WTC11 (cell line): ENCODE measurements at regions not wholly inside any gene's neighbourhood (a gene's known extent, or its start where the extent isn't known, plus 50 kb on each side); places are given as distances from the start of the nearest gene placed in this dataset.

Experiments
- ATAC-seq: fragments of 200-7000 bp; cut with Tn5 transposase; 2 replicates; pipeline ENCODE4 v1.10.0; 2021; ENCODE audit warnings: mild to moderate bottlenecking, moderate library complexity
- CTCF ChIA-PET: fragments of 300-600 bp; sonication (Branson Sonifier 250); formaldehyde crosslinking; loops from one replicate; lab custom pipeline; 2021; ENCODE audit warnings: antibody characterized with exemption; lab: Charles Lee
- POLR2A ChIA-PET: fragments of 350-600 bp; sonication (Branson Sonifier 250); formaldehyde crosslinking; loops from one replicate; lab custom pipeline; 2021; ENCODE audit warnings: antibody characterized with exemption; lab: Charles Lee
- DNase-seq: peaks from one replicate; pipeline ENCODE4 v3.0.0; 2021; ENCODE audit warnings: low spot score
- H3K27ac Mint-ChIP-seq: 2 replicates; pipeline ENCODE4 v1.8.0; 2021; ENCODE audit warnings: mixed read lengths
- H3K27me3 Mint-ChIP-seq: 2 replicates; pipeline ENCODE4 v1.8.0; 2021; ENCODE audit warnings: low read depth, mild to moderate bottlenecking, moderate library complexity, mixed read lengths
- H3K36me3 Mint-ChIP-seq: 2 replicates; pipeline ENCODE4 v1.8.0; 2021; ENCODE audit warnings: mixed read lengths
- H3K4me1 Mint-ChIP-seq: 2 replicates; pipeline ENCODE4 v1.8.0; 2022; ENCODE audit warnings: mixed read lengths
- H3K4me3 Mint-ChIP-seq: 2 replicates; pipeline ENCODE4 v1.8.0; 2021; ENCODE audit warnings: mild to moderate bottlenecking, moderate library complexity, mixed read lengths
- H3K9me3 Mint-ChIP-seq: 2 replicates; pipeline ENCODE4 v1.8.0; 2021; ENCODE audit warnings: mixed read lengths
- ATF1 ChIP-seq: sonication (generic); formaldehyde crosslinking; IDR thresholded peaks from 2 replicates; pipeline ENCODE4 v1.8.1; 2023; ENCODE audit warnings: mild to moderate bottlenecking, moderate library complexity, missing genetic modification reagents
- EMX1 ChIP-seq: fragments of 250-450 bp; sonication (Bioruptor Pico); IDR thresholded peaks from 2 replicates; pipeline ENCODE4 v1.8.0; 2021; ENCODE audit warnings: mild to moderate bottlenecking
- ESRRA ChIP-seq: sonication (generic); formaldehyde crosslinking; IDR thresholded peaks from 2 replicates; pipeline ENCODE4 v1.8.1; 2022; ENCODE audit warnings: mild to moderate bottlenecking, missing genetic modification reagents, borderline replicate concordance
- ETV6 ChIP-seq: sonication (generic); formaldehyde crosslinking; IDR thresholded peaks from 2 replicates; pipeline ENCODE4 v1.8.1; 2022; ENCODE audit warnings: mild to moderate bottlenecking, missing genetic modification reagents
- IRF2 ChIP-seq: sonication (generic); formaldehyde crosslinking; IDR thresholded peaks from 2 replicates; pipeline ENCODE4 v1.8.0; 2022; ENCODE audit warnings: low read depth, missing genetic modification reagents, borderline replicate concordance
- KAT7 ChIP-seq: sonication (generic); formaldehyde crosslinking; IDR thresholded peaks from 2 replicates; pipeline ENCODE4 v1.8.1; 2023; ENCODE audit warnings: missing genetic modification reagents, mild to moderate bottlenecking, borderline replicate concordance
- NFATC4 ChIP-seq: fragments of 250-450 bp; sonication (Bioruptor Pico); IDR thresholded peaks from 2 replicates; pipeline ENCODE4 v1.9.0; 2021; ENCODE audit warnings: mild to moderate bottlenecking
- OVOL2 ChIP-seq: fragments of 250-450 bp; sonication (Bioruptor Pico); IDR thresholded peaks from 2 replicates; pipeline ENCODE4 v1.9.0; 2021; ENCODE audit warnings: mild to moderate bottlenecking, borderline replicate concordance
- TP53 ChIP-seq: sonication (generic); formaldehyde crosslinking; IDR thresholded peaks from 2 replicates; pipeline ENCODE4 v1.8.1; 2023; ENCODE audit warnings: mild to moderate bottlenecking, missing genetic modification reagents
- TF ChIP-seq, protein P1 (sequence below): sonication (generic); formaldehyde crosslinking; IDR thresholded peaks from 2 replicates; pipeline ENCODE4 v1.8.1; 2023; ENCODE audit warnings: mild to moderate bottlenecking, missing genetic modification reagents, borderline replicate concordance
- TF ChIP-seq, protein P2 (sequence below): sonication (generic); formaldehyde crosslinking; IDR thresholded peaks from 2 replicates; pipeline ENCODE4 v1.8.0; 2022; ENCODE audit warnings: mild to moderate bottlenecking, missing genetic modification reagents
- TF ChIP-seq, protein P3 (sequence below): sonication (generic); formaldehyde crosslinking; IDR thresholded peaks from 2 replicates; pipeline ENCODE4 v1.8.0; 2023; ENCODE audit warnings: missing genetic modification reagents, mild to moderate bottlenecking, borderline replicate concordance
- TF ChIP-seq, protein P4 (sequence below): fragments of 250-450 bp; sonication (Bioruptor Pico); conservative IDR thresholded peaks from 2 replicates; pipeline ENCODE4 v1.9.0; 2021; ENCODE audit warnings: mild to moderate bottlenecking
- TF ChIP-seq, protein P5 (sequence below): fragments of 250-450 bp; sonication (Bioruptor Pico); IDR thresholded peaks from 2 replicates; pipeline ENCODE4 v1.9.0; 2021; ENCODE audit warnings: moderate library complexity, mild to moderate bottlenecking, inconsistent platforms, borderline replicate concordance

DNA sequence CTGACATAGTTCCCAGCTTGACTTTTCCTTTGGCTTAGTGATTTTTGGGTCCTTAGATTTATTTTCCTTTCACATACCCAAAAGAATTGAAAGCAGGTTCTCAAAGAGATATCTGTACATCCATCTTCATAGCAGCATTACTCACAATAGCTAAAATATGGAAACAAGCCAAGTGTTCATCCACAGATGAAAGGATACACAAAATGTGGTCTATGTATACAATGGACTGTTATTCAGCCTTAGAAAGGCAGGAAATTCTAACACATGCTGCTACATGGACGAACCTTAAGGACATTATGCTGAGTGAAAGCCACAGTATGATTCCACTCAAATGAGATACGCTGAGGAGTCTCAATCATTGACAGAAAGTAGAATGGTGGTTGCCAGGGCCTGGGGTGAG, 171.8 kb downstream of the IGLL1 start (continued):
- TF ChIP-seq, protein P1, sequence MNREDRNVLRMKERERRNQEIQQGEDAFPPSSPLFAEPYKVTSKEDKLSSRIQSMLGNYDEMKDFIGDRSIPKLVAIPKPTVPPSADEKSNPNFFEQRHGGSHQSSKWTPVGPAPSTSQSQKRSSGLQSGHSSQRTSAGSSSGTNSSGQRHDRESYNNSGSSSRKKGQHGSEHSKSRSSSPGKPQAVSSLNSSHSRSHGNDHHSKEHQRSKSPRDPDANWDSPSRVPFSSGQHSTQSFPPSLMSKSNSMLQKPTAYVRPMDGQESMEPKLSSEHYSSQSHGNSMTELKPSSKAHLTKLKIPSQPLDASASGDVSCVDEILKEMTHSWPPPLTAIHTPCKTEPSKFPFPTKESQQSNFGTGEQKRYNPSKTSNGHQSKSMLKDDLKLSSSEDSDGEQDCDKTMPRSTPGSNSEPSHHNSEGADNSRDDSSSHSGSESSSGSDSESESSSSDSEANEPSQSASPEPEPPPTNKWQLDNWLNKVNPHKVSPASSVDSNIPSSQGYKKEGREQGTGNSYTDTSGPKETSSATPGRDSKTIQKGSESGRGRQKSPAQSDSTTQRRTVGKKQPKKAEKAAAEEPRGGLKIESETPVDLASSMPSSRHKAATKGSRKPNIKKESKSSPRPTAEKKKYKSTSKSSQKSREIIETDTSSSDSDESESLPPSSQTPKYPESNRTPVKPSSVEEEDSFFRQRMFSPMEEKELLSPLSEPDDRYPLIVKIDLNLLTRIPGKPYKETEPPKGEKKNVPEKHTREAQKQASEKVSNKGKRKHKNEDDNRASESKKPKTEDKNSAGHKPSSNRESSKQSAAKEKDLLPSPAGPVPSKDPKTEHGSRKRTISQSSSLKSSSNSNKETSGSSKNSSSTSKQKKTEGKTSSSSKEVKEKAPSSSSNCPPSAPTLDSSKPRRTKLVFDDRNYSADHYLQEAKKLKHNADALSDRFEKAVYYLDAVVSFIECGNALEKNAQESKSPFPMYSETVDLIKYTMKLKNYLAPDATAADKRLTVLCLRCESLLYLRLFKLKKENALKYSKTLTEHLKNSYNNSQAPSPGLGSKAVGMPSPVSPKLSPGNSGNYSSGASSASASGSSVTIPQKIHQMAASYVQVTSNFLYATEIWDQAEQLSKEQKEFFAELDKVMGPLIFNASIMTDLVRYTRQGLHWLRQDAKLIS, result no peak
- TF ChIP-seq EMX1 (CRISPR knock-in tag) (no peak), NFATC4 (CRISPR knock-in tag) (no peak), ATF1 (no peak), OVOL2 (CRISPR knock-in tag) (no peak)
- TF ChIP-seq, protein P2, sequence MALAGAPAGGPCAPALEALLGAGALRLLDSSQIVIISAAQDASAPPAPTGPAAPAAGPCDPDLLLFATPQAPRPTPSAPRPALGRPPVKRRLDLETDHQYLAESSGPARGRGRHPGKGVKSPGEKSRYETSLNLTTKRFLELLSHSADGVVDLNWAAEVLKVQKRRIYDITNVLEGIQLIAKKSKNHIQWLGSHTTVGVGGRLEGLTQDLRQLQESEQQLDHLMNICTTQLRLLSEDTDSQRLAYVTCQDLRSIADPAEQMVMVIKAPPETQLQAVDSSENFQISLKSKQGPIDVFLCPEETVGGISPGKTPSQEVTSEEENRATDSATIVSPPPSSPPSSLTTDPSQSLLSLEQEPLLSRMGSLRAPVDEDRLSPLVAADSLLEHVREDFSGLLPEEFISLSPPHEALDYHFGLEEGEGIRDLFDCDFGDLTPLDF (CRISPR knock-in tag), result no peak
- TF ChIP-seq, protein P3, sequence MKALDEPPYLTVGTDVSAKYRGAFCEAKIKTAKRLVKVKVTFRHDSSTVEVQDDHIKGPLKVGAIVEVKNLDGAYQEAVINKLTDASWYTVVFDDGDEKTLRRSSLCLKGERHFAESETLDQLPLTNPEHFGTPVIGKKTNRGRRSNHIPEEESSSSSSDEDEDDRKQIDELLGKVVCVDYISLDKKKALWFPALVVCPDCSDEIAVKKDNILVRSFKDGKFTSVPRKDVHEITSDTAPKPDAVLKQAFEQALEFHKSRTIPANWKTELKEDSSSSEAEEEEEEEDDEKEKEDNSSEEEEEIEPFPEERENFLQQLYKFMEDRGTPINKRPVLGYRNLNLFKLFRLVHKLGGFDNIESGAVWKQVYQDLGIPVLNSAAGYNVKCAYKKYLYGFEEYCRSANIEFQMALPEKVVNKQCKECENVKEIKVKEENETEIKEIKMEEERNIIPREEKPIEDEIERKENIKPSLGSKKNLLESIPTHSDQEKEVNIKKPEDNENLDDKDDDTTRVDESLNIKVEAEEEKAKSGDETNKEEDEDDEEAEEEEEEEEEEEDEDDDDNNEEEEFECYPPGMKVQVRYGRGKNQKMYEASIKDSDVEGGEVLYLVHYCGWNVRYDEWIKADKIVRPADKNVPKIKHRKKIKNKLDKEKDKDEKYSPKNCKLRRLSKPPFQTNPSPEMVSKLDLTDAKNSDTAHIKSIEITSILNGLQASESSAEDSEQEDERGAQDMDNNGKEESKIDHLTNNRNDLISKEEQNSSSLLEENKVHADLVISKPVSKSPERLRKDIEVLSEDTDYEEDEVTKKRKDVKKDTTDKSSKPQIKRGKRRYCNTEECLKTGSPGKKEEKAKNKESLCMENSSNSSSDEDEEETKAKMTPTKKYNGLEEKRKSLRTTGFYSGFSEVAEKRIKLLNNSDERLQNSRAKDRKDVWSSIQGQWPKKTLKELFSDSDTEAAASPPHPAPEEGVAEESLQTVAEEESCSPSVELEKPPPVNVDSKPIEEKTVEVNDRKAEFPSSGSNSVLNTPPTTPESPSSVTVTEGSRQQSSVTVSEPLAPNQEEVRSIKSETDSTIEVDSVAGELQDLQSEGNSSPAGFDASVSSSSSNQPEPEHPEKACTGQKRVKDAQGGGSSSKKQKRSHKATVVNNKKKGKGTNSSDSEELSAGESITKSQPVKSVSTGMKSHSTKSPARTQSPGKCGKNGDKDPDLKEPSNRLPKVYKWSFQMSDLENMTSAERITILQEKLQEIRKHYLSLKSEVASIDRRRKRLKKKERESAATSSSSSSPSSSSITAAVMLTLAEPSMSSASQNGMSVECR (CRISPR knock-in tag), result no peak
- TF ChIP-seq, protein P4, sequence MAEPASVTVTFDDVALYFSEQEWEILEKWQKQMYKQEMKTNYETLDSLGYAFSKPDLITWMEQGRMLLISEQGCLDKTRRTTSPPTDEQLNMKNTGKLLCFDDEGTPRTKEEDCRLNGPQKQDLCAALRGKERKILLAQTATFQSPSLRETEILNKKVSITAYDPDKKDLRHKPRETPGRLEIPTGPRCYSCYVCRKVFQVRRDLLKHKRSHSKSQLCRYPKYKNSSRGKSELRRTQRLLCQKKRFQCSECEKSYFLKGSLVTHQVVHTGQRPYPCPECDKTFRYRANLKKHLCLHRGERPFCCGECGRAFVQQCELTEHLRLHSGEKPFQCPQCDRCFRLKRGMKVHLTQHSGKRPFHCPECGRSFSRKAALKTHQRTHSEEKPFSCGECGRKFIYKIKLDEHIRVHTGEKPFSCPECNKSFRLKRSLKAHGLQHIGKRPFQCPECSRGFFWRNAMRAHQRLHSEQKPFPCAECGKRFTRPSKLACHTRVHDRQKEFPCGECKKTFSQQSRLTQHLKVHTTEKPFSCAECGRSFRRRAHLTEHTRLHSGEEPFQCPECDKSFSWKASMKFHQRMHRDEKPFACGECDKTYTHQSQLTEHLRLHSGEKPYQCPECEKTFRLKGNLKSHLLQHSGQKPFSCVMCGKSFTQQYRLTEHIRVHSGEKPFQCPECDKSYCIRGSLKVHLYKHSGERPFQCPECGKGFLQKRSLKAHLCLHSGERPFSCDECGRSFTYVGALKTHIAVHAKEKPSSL (CRISPR knock-in tag), result no peak
- TF ChIP-seq, all 79 proteins: peak for 0

DNA sequence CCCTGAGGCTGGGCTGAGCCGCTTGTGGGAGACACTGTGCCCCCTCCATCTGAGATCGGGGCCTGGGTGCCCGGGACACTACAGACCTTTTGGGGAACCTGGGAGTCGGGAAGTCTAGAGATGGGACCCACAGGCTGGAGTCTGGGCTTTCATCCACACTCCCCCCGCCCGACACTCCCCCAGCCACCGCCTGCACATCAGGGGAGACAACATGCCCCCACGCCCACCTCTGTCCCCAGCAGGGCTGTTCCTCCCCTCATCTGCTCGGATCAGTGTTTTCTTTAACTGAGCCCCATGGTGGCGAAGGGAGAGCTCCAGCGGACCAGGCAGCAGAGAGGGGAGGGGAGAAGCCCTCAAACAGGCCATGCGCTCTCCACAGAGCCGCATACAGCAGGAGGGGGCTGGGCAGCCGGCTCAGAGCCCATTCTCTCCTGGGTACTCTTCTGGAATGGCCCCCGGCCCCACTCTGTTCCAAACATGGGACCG, 174.7 kb downstream of the IGLL1 start:
- POLR2A ChIA-PET, result no interaction called here
- CTCF ChIA-PET, result interaction anchor here (0.6 to 2.0 kb wide), 6 partner anchors 16 to 444 kb away, joined by 3 to 9 read pairs (median 4); no protein-coding TSS in a partner anchor
- TF ChIP-seq KAT7 (CRISPR knock-in tag) (no peak), TP53 (CRISPR knock-in tag) (no peak), ETV6 (CRISPR knock-in tag) (no peak), IRF2 (no peak), ESRRA (no peak)
- TF ChIP-seq, protein P5, sequence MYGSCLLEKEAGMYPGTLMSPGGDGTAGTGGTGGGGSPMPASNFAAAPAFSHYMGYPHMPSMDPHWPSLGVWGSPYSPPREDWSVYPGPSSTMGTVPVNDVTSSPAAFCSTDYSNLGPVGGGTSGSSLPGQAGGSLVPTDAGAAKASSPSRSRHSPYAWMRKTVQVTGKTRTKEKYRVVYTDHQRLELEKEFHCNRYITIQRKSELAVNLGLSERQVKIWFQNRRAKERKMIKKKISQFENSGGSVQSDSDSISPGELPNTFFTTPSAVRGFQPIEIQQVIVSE (CRISPR knock-in tag), result no peak
- Mint-ChIP-seq H3K36me3 (no peaks in the 10 kb centered on the region), H3K9me3 (no peaks in the 10 kb centered on the region), H3K4me3 (no peak overlapping the region), H3K4me1 (peaks cover 17% of the 10 kb centered on the region), H3K27me3 (peaks cover 3% of the 10 kb centered on the region; the same call in 1 of the 2 replicates), H3K27ac (no peak overlapping the region)
- ATAC-seq (no peak), DNase-seq (peak; percentile 20)
